Activated CD8-positive, alpha-beta memory T cell treated with anti-CD3 and anti-CD28 coated beads, Interleukin-2, amount 10 ng/mL, durations not matched to agents 7 days and 5 days (primary cell): ENCODE measurements at regions not wholly inside any gene's neighbourhood (a gene's known extent, or its start where the extent isn't known, plus 50 kb on each side); places are given as distances from the start of the nearest gene placed in this dataset.

Experiments
- ATAC-seq: fragments of 150-1000 bp; cut with Tn5 transposase; one replicate; pipeline ENCODE4 v1.10.0; 2021; ENCODE audit warnings: moderate library complexity
- CTCF ChIA-PET: fragments of 350-600 bp; sonication (Branson Sonifier 250); formaldehyde crosslinking; loops from one replicate; lab custom pipeline; 2021; ENCODE audit warnings: antibody characterized with exemption; lab: Charles Lee
- DNase-seq: peaks from one replicate; pipeline ENCODE4 v3.0.0-alpha.2; 2020
- H3K27ac Mint-ChIP-seq: one replicate; pipeline ENCODE4 v1.8.0; 2021; ENCODE audit warnings: mild to moderate bottlenecking, mixed read lengths
- H3K27me3 Mint-ChIP-seq: one replicate; pipeline ENCODE4 v1.8.0; 2021; ENCODE audit warnings: mixed read lengths
- H3K36me3 Mint-ChIP-seq: one replicate; pipeline ENCODE4 v1.8.0; 2021; ENCODE audit warnings: mild to moderate bottlenecking, mixed read lengths
- H3K4me1 Mint-ChIP-seq: one replicate; pipeline ENCODE4 v1.8.0; 2021; ENCODE audit warnings: mixed read lengths
- H3K4me3 Mint-ChIP-seq: one replicate; pipeline ENCODE4 v1.8.0; 2021; ENCODE audit warnings: mild to moderate bottlenecking, moderate library complexity, mixed read lengths
- H3K9me3 Mint-ChIP-seq: one replicate; pipeline ENCODE4 v1.8.0; 2022; ENCODE audit warnings: low read depth, mixed read lengths

- DNase-seq (no peak), ATAC-seq (no peak)
- Mint-ChIP-seq H3K27me3 (no peaks in the 10 kb centered on the region), H3K27ac (no peak overlapping the region), H3K9me3 (no peaks in the 10 kb centered on the region), H3K4me3 (no peak overlapping the region), H3K4me1 (no peaks in the 10 kb centered on the region), H3K36me3 (no peaks in the 10 kb centered on the region)
- CTCF ChIA-PET = no interaction called here
Measured at GRCh38 chr6:141041596-141042087, 1091.1 kb upstream of the GJE1 start.

DNA sequence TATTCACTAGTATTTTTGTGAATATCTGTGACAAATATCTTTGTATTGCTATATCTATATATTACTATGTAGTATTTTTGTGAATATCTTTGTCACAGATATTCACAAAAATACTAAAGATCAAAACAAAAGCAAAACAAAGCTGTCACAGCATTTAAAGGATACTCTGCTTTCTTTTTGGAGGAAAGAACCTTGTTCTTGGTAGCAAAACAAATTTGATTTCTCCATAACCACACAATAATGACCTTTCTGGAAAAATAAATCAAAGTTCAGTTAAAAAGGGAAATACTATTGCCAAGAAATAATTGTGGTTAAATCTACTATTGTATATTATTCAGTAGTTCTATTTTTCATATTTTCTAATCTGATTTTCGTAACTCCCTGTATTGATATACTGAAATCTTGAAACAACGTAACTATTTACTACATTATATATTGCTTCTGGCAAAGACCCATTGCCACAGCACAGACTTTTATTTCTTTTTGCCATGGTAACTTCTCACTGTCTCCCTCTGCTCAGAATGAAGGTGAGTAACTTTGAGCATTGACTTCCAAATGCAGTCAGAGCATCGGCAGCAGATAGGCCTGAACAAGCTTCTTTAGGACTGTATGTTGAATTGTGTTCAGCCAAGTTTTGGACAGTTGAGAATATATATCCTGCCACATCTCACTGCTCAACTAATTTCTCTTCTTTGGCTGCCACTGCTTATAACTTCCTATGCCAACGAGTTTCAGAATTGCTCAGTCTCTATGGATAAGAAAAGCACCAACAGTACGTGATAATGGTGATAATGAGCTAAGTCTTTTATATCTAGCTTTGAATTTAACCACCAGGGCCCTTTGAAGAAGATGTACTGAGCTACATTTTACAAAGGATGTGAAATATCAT, 1097.2 kb upstream of the GJE1 start:
- H3K36me3 Mint-ChIP-seq = no peaks in the 10 kb centered on the region
- no peaks in the 10 kb centered on the region for H3K9me3 Mint-ChIP-seq
- H3K27me3 Mint-ChIP-seq = no peaks in the 10 kb centered on the region
- H3K4me3 Mint-ChIP-seq = no peak overlapping the region
- no peak overlapping the region for H3K27ac Mint-ChIP-seq
- no peak for DNase-seq
- CTCF ChIA-PET = no interaction called here
- no peak for ATAC-seq
- no peaks in the 10 kb centered on the region for H3K4me1 Mint-ChIP-seq

- Mint-ChIP-seq H3K27me3 (no peaks in the 10 kb centered on the region), H3K27ac (no peak overlapping the region), H3K36me3 (no peaks in the 10 kb centered on the region), H3K9me3 (no peaks in the 10 kb centered on the region), H3K4me1 (no peaks in the 10 kb centered on the region), H3K4me3 (no peak overlapping the region)
- CTCF ChIA-PET = no interaction called here
- ATAC-seq (no peak), DNase-seq (no peak)
Measured at GRCh38 chr6:141033101-141033500, 1099.6 kb upstream of the GJE1 start.

DNA sequence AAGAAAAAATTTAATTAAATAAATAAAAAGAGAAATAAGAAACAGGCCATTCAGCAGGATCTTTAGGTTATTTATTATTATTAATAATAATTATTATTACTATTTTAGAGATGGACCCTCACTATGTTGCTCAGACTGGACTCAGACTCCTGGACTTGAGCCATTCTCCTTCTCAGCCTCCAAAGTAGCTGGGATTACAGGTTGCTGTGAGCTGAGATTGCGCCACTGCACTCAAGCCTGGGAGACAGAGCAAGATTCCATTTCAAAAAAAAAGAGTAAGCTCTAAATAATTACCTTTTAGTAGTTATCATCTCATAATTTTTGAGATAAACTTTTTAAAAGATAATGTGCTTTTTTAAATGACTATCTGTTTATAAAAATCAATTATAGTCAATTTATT, 1102.8 kb upstream of the GJE1 start:
- no peaks in the 10 kb centered on the region for H3K9me3 Mint-ChIP-seq
- no peaks in the 10 kb centered on the region for H3K27me3 Mint-ChIP-seq
- no peaks in the 10 kb centered on the region for H3K36me3 Mint-ChIP-seq
- no peak overlapping the region for H3K4me3 Mint-ChIP-seq
- CTCF ChIA-PET = no interaction called here
- DNase-seq (no peak), ATAC-seq (no peak)
- no peak overlapping the region for H3K27ac Mint-ChIP-seq
- no peaks in the 10 kb centered on the region for H3K4me1 Mint-ChIP-seq

- Mint-ChIP-seq H3K36me3 (no peaks in the 10 kb centered on the region), H3K9me3 (no peaks in the 10 kb centered on the region), H3K4me3 (no peak overlapping the region), H3K27me3 (no peaks in the 10 kb centered on the region), H3K4me1 (no peaks in the 10 kb centered on the region), H3K27ac (no peak overlapping the region)
- CTCF ChIA-PET = no interaction called here
- no peak for DNase-seq
- ATAC-seq = no peak
Measured at GRCh38 chr6:141028791-141029280, 1103.9 kb upstream of the GJE1 start.

DNA sequence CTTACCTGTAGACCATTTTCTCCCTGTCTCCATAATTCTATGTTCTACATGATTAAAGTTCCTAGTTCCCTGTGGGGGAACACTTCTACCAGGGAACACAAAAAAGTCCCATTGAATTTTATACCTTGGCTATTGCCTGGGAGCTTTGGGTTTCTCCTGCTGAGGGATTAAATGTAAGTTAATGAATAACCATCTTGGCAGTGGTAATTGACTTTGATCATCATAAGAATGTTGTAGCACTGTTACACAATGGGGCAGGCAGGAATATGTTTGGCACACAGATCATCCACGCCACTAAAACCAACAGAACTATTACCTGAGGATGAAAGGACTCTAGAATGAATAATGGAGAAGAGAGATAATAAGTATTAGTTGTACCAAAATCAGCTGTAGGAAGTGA, 1106.2 kb upstream of the GJE1 start:
- H3K27me3 Mint-ChIP-seq = no peaks in the 10 kb centered on the region
- H3K4me1 Mint-ChIP-seq = no peaks in the 10 kb centered on the region
- H3K9me3 Mint-ChIP-seq = peaks cover 2% of the 10 kb centered on the region
- DNase-seq (no peak), ATAC-seq (no peak)
- CTCF ChIA-PET = interaction anchor here (1.7 kb wide), 1 partner anchor 10 kb away, joined by 3 read pairs; no protein-coding TSS in a partner anchor
- H3K4me3 Mint-ChIP-seq = no peak overlapping the region
- no peak overlapping the region for H3K27ac Mint-ChIP-seq
- no peaks in the 10 kb centered on the region for H3K36me3 Mint-ChIP-seq

GRCh38 chr6:141024526-141024925, 1108.2 kb upstream of the GJE1 start:
- ATAC-seq (no peak), DNase-seq (no peak)
- H3K4me3 Mint-ChIP-seq = no peak overlapping the region
- H3K27ac Mint-ChIP-seq = no peak overlapping the region
- H3K36me3 Mint-ChIP-seq = no peaks in the 10 kb centered on the region
- H3K9me3 Mint-ChIP-seq = peaks cover 2% of the 10 kb centered on the region
- no peaks in the 10 kb centered on the region for H3K4me1 Mint-ChIP-seq
- CTCF ChIA-PET = no interaction called here
- H3K27me3 Mint-ChIP-seq = no peaks in the 10 kb centered on the region

GRCh38 chr6:141017941-141018340, 1114.8 kb upstream of the GJE1 start:
- CTCF ChIA-PET = no interaction called here
- H3K9me3 Mint-ChIP-seq = peaks cover 2% of the 10 kb centered on the region
- DNase-seq (no peak), ATAC-seq (no peak)
- H3K27ac Mint-ChIP-seq = no peak overlapping the region
- no peaks in the 10 kb centered on the region for H3K4me1 Mint-ChIP-seq
- H3K36me3 Mint-ChIP-seq = no peaks in the 10 kb centered on the region
- H3K4me3 Mint-ChIP-seq = no peak overlapping the region
- H3K27me3 Mint-ChIP-seq = no peaks in the 10 kb centered on the region

DNA sequence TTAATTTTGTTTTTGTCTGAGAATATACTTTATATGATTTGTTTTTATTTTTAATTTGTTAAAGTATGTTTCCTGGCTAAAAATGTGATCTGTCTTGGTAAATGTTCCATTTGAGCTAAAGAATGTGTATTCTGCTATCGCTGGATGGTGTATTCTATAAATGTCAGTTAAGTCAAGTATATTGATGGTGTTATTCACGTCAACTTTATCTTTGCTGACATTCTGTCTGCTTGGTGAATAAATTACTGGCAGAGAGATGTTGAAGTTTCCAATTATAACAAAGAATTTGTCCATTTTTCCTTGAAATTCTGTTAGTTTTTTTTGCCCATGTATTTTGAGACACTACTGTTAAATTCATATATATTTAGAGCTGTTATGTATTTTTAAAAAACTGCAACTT, 1131.8 kb upstream of the GJE1 start:
- Mint-ChIP-seq H3K4me3 (no peak overlapping the region), H3K27me3 (peaks cover 3% of the 10 kb centered on the region), H3K27ac (no peak overlapping the region), H3K9me3 (no peaks in the 10 kb centered on the region), H3K4me1 (no peaks in the 10 kb centered on the region), H3K36me3 (no peaks in the 10 kb centered on the region)
- DNase-seq (no peak), ATAC-seq (no peak)
- CTCF ChIA-PET = no interaction called here

GRCh38 chr6:140993515-140993914, 1139.2 kb upstream of the GJE1 start:
- CTCF ChIA-PET = no interaction called here
- Mint-ChIP-seq H3K4me1 (no peaks in the 10 kb centered on the region), H3K4me3 (no peak overlapping the region), H3K27me3 (no peaks in the 10 kb centered on the region), H3K9me3 (no peaks in the 10 kb centered on the region), H3K27ac (no peak overlapping the region), H3K36me3 (no peaks in the 10 kb centered on the region)
- ATAC-seq = no peak
- DNase-seq = no peak

DNA sequence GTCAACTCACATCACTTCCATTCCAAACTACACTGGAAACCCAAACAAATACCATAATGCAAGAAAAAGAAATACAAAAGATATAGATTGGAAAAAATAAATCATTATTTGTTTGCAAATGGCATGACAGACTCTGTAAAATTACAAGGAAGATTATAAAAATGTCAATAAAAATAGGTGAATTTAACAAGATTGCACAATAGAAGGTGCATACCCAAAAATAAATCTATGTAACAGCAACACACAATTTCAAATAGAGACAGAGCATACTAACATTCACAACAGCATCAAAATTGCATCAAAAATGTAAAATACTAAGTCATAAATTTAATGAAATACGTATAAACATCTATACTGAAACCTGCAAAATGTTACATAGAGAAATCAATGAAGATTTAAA, 1140.0 kb upstream of the GJE1 start:
- Mint-ChIP-seq H3K27me3 (no peaks in the 10 kb centered on the region), H3K4me3 (no peak overlapping the region), H3K4me1 (no peaks in the 10 kb centered on the region), H3K36me3 (no peaks in the 10 kb centered on the region), H3K9me3 (no peaks in the 10 kb centered on the region), H3K27ac (no peak overlapping the region)
- DNase-seq = no peak
- ATAC-seq = no peak
- CTCF ChIA-PET = no interaction called here

DNA sequence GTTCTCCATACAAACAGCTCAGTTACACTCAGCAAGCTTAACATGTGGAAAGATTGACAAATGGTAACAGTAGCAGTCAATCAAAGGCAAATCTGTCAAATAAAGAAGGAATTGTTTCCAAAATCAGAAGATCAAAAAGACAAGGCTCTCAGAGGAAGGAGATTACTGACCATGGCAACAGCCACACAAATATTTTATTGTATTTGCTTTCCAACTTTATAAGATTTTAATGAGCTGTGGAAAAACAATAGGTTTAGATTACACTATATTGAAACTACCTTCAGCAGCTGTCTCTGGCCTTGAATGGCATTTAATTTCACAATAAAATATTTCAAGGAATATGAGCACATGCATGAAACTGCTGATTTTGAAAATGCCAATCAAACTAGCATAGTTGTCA, 1143.9 kb upstream of the GJE1 start:
- Mint-ChIP-seq H3K36me3 (no peaks in the 10 kb centered on the region), H3K9me3 (no peaks in the 10 kb centered on the region), H3K27me3 (no peaks in the 10 kb centered on the region), H3K4me1 (no peaks in the 10 kb centered on the region), H3K4me3 (no peak overlapping the region), H3K27ac (no peak overlapping the region)
- ATAC-seq (no peak), DNase-seq (no peak)
- CTCF ChIA-PET = no interaction called here

DNA sequence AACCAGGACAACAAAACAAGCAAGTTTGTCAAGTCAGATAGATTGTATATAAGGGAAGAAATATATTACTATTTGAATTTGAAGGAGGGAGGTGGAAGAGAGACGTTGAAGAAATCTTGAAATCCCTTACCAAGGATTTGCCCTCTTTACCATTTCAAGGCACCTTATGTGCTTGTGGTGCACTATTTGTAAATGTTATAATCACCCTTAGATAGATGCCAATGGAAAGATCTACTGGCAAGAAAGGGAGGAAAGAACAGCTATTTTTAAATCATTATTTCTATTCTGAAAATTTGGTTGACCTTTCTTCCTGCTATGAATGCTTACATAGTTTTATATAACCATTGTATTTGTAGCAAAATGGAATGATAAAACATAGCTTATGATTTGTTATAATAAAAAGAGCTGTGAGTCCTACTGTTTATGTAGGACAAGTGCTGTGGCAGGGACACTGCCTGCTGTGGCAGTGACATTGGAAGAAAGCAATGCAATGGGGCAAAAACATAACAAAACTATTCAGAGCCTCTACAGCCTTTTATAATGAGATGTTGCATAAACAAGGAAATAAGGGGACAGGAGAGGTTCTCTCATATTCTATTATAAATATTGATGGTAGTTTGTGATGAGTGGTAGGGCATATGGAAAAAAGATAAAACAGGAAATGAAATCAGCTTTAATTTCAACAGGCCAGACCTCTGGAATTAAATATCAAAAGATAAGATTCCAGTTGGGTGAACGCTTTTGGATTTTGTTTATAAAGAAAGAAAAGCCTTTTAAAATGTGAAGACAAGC, 1145.2 kb upstream of the GJE1 start:
- Mint-ChIP-seq H3K4me3 (no peak overlapping the region), H3K27ac (no peak overlapping the region), H3K9me3 (no peaks in the 10 kb centered on the region), H3K36me3 (no peaks in the 10 kb centered on the region), H3K27me3 (no peaks in the 10 kb centered on the region), H3K4me1 (no peaks in the 10 kb centered on the region)
- DNase-seq (no peak), ATAC-seq (no peak)
- CTCF ChIA-PET = no interaction called here
